H9 (cell line): ENCODE measurements at regions not wholly inside any gene's neighbourhood (a gene's known extent, or its start where the extent isn't known, plus 50 kb on each side); places are given as distances from the start of the nearest gene placed in this dataset.

Source experiments
- DNase-seq: peaks from one replicate; pipeline ENCODE4 v3.0.0-alpha.2; 2017
- H2AFZ ChIP-seq: one replicate; pipeline ENCODE4 v1.6.1; 2013; ENCODE audit warnings: mild to moderate bottlenecking, low read length, control low read depth, moderate library complexity
- H2AK5ac ChIP-seq: 2 replicates; pipeline ENCODE4 v1.6.1; 2013; ENCODE audit warnings: low read length, control low read depth, mixed read lengths; ENCODE audit not compliant: insufficient read length
- H2BK120ac ChIP-seq: one replicate; pipeline ENCODE4 v1.6.1; 2013; ENCODE audit warnings: low read depth, mild to moderate bottlenecking, low read length, control low read depth, inconsistent platforms; ENCODE audit not compliant: poor library complexity, severe bottlenecking
- H2BK12ac ChIP-seq: 2 replicates; pipeline ENCODE4 v1.6.1; 2013; ENCODE audit warnings: low read length, control low read depth, mixed read lengths, low read depth; ENCODE audit not compliant: insufficient read length
- H2BK15ac ChIP-seq: 2 replicates; pipeline ENCODE4 v1.6.1; 2013; ENCODE audit warnings: low read depth, low read length, control low read depth
- H2BK20ac ChIP-seq: one replicate; pipeline ENCODE4 v1.6.1; 2013; ENCODE audit warnings: low read depth, mild to moderate bottlenecking, low read length, control low read depth, inconsistent platforms; ENCODE audit not compliant: poor library complexity, severe bottlenecking
- H2BK5ac ChIP-seq: 2 replicates; pipeline ENCODE4 v1.6.1; 2013; ENCODE audit warnings: low read length, control low read depth, mixed read lengths; ENCODE audit not compliant: insufficient read length
- H3K14ac ChIP-seq: 2 replicates; pipeline ENCODE4 v1.6.1; 2013; ENCODE audit warnings: low read length, control low read depth; ENCODE audit not compliant: insufficient read depth
- H3K18ac ChIP-seq: 2 replicates; pipeline ENCODE4 v1.6.1; 2013; ENCODE audit warnings: low read depth, mild to moderate bottlenecking, mixed read lengths, low read length, control low read depth; ENCODE audit not compliant: insufficient read length
- H3K23ac ChIP-seq: 2 replicates; pipeline ENCODE4 v1.6.1; 2013; ENCODE audit warnings: low read length, control low read depth, mixed read lengths, low read depth; ENCODE audit not compliant: insufficient read length
- H3K23me2 ChIP-seq: 2 replicates; pipeline ENCODE4 v1.6.1; 2013; ENCODE audit warnings: low read depth, mild to moderate bottlenecking, mixed read lengths, low read length, control low read depth; ENCODE audit not compliant: insufficient read length, poor library complexity, severe bottlenecking
- H3K27ac ChIP-seq: 2 replicates; pipeline ENCODE4 v1.5.1; 2013; ENCODE audit warnings: low read length, control low read depth, mixed read lengths, low read depth; ENCODE audit not compliant: insufficient read length
- H3K27me3 ChIP-seq: 2 replicates; pipeline ENCODE4 v1.6.1; 2013; ENCODE audit warnings: low read length, control low read depth, inconsistent platforms; ENCODE audit not compliant: insufficient read depth
- H3K4ac ChIP-seq: 2 replicates; pipeline ENCODE4 v1.6.1; 2013; ENCODE audit warnings: low read depth, mild to moderate bottlenecking, control low read depth, inconsistent platforms, low read length, moderate library complexity
- H3K4me1 ChIP-seq: 2 replicates; pipeline ENCODE4 v1.6.1; 2013; ENCODE audit warnings: low read length, control low read depth, inconsistent platforms; ENCODE audit not compliant: insufficient read depth
- H3K4me2 ChIP-seq: 2 replicates; pipeline ENCODE4 v1.6.1; 2013; ENCODE audit warnings: low read length, control low read depth, mixed read lengths; ENCODE audit not compliant: insufficient read length, insufficient read depth
- H3K56ac ChIP-seq: 2 replicates; pipeline ENCODE4 v1.6.1; 2013; ENCODE audit warnings: low read depth, mild to moderate bottlenecking, mixed read lengths, low read length, control low read depth; ENCODE audit not compliant: insufficient read length
- H3K79me1 ChIP-seq: 2 replicates; pipeline ENCODE4 v1.6.1; 2013; ENCODE audit warnings: low read depth, mild to moderate bottlenecking, moderate library complexity, low read length, control low read depth, inconsistent platforms; ENCODE audit not compliant: insufficient read depth, poor library complexity, severe bottlenecking
- H3K79me2 ChIP-seq: 2 replicates; pipeline ENCODE4 v1.6.1; 2013; ENCODE audit warnings: low read length, control low read depth, inconsistent platforms; ENCODE audit not compliant: insufficient read depth
- H3K9ac ChIP-seq: 2 replicates; pipeline ENCODE4 v1.6.1; 2013; ENCODE audit warnings: low read length, control low read depth, mixed read lengths; ENCODE audit not compliant: insufficient read length; ENCODE audit errors: extremely low read depth
- H3K9me3 ChIP-seq: one replicate; pipeline ENCODE4 v1.6.1; 2013; ENCODE audit warnings: low read depth, low read length, inconsistent platforms; ENCODE audit not compliant: control insufficient read depth
- H3T11ph ChIP-seq: one replicate; pipeline ENCODE4 v1.6.1; 2013; ENCODE audit warnings: mild to moderate bottlenecking, low read length, control low read depth, inconsistent platforms
- H4K20me1 ChIP-seq: one replicate; pipeline ENCODE4 v1.6.1; 2013; ENCODE audit not compliant: control insufficient read depth, insufficient read length, insufficient read depth
- H4K5ac ChIP-seq: 2 replicates; pipeline ENCODE4 v1.6.1; 2013; ENCODE audit warnings: low read depth, mild to moderate bottlenecking, mixed read lengths, low read length, control low read depth; ENCODE audit not compliant: insufficient read length
- H4K8ac ChIP-seq: replicated peaks from 2 replicates; pipeline ENCODE4 v1.6.1; 2013; ENCODE audit warnings: low read length, control low read depth, mixed read lengths, low read depth; ENCODE audit not compliant: insufficient read length
- H4K91ac ChIP-seq: 2 replicates; pipeline ENCODE4 v1.6.1; 2013; ENCODE audit warnings: low read depth, mild to moderate bottlenecking, moderate library complexity, mixed read lengths, low read length, control low read depth; ENCODE audit not compliant: insufficient read length
- H3K27ac Mint-ChIP-seq, 3 experiments: 2 replicates in 2 of 3; 3 replicates in 1 of 3; pipeline ENCODE4 v1.8.0; 2020 to 2021; ENCODE audit warnings: mixed read lengths in 3 of 3, mild to moderate bottlenecking in 1 of 3, moderate library complexity in 1 of 3
- H3K27me3 Mint-ChIP-seq: 2 replicates; pipeline ENCODE4 v1.8.0; 2021; ENCODE audit warnings: low read depth, mild to moderate bottlenecking, moderate library complexity, mixed read lengths
- H3K36me3 Mint-ChIP-seq, 3 experiments: 2 replicates in 2 of 3; 3 replicates in 1 of 3; pipeline ENCODE4 v1.8.0; 2020 to 2021; ENCODE audit warnings: low read depth in 3 of 3, mixed read lengths in 3 of 3; ENCODE audit not compliant: insufficient read depth in 1 of 3
- H3K4me1 Mint-ChIP-seq, 2 experiments: 2 replicates each; pipeline ENCODE4 v1.8.0; 2020; ENCODE audit warnings: mixed read lengths in 2 of 2
- H3K4me3 Mint-ChIP-seq, 2 experiments: 2 replicates in 1 of 2; 3 replicates in 1 of 2; pipeline ENCODE4 v1.8.0; 2020 to 2021; ENCODE audit warnings: mild to moderate bottlenecking in 2 of 2, mixed read lengths in 2 of 2, moderate library complexity in 1 of 2
- H3K9me3 Mint-ChIP-seq, 2 experiments: 2 replicates in 1 of 2; 3 replicates in 1 of 2; pipeline ENCODE4 v1.8.0; 2020; ENCODE audit warnings: mild to moderate bottlenecking in 2 of 2, mixed read lengths in 2 of 2, moderate library complexity in 1 of 2
- CTCF ChIP-seq: fragments of 200-600 bp; sonication (generic); conservative IDR thresholded peaks from 3 replicates; pipeline ENCODE4 v1.8.0; 2021; ENCODE audit warnings: antibody characterized with exemption, mild to moderate bottlenecking
- WGBS: extraction: QIAGEN DNeasy Blood & Tissue Kit; methylation state at CpG from one replicate; pipeline ENCODE4 v1.1.7; 2013; ENCODE audit warnings: missing lambda C conversion rate, low lambda C conversion rate, mixed read lengths; ENCODE audit not compliant: insufficient read length; ENCODE audit errors: extremely low coverage; 5-methylcytosine and 5-hydroxymethylcytosine counted together

GRCh38 chr4:11098461-11098860 lies 330.2 kb downstream of the HS3ST1 start:
- Histone ChIP-seq H2AFZ (no peak overlapping the region), H3K9me3 (no peaks in the 10 kb centered on the region), H3K9ac (no peak overlapping the region), H3K23ac (no peak overlapping the region), H3K56ac (no peak overlapping the region), H3K27me3 (no peaks in the 10 kb centered on the region), H3K79me1 (no peaks in the 10 kb centered on the region), H2BK12ac (no peak overlapping the region), H4K20me1 (no peaks in the 10 kb centered on the region), H4K91ac (no peak overlapping the region), H2BK5ac (no peak overlapping the region), H2AK5ac (no peak overlapping the region), H3K4ac (no peak overlapping the region), H3K14ac (no peak overlapping the region), H4K8ac (no peak overlapping the region), H4K5ac (no peak overlapping the region), H3T11ph (no peak overlapping the region), H3K23me2 (no peaks in the 10 kb centered on the region), H3K27ac (no peak overlapping the region), H3K18ac (no peak overlapping the region), H3K79me2 (no peaks in the 10 kb centered on the region), H2BK120ac (no peak overlapping the region), H3K4me2 (no peak overlapping the region), H3K4me1 (no peaks in the 10 kb centered on the region), H2BK15ac (no peak overlapping the region), H2BK20ac (no peak overlapping the region)
- Mint-ChIP-seq H3K27ac (no peak overlapping the region), H3K4me3 (no peak overlapping the region), H3K36me3 (peaks cover 0 to 2% (median 0%) of the 10 kb centered on the region in 3 experiments; a peak in 1 of 7 replicates), H3K9me3 (no peaks in the 10 kb centered on the region), H3K27me3 (no peaks in the 10 kb centered on the region), H3K4me1 (peaks cover 0 to 4% of the 10 kb centered on the region in 2 experiments; a peak in 1 of 4 replicates)
- DNase-seq = no peak
- TF ChIP-seq CTCF = no peak
- no CpG with 5 or more reads among the region's 3 CpGs for WGBS
